Skeletal muscle satellite cell (primary cell): ENCODE measurements at regions not wholly inside any gene's neighbourhood (a gene's known extent, or its start where the extent isn't known, plus 50 kb on each side); places are given as distances from the start of the nearest gene placed in this dataset.
A peak's percentile ranks its signal among the peaks of the same experiment; 100 is the strongest.

ENCODE experiments used
- H3K27me3 ChIP-seq: 2 replicates; pipeline ENCODE4 v1.7.0; 2013; ENCODE audit warnings: low read length; ENCODE audit not compliant: control insufficient read depth, insufficient read depth
- H3K36me3 ChIP-seq: 2 replicates; pipeline ENCODE4 v1.7.0; 2013; ENCODE audit warnings: mild to moderate bottlenecking, control low read depth, low read length; ENCODE audit not compliant: insufficient read depth
- H3K4me1 ChIP-seq: 2 replicates; pipeline ENCODE4 v1.7.0; 2013; ENCODE audit warnings: low read length; ENCODE audit not compliant: control insufficient read depth, insufficient read depth
- H3K4me2 ChIP-seq: 2 replicates; pipeline ENCODE4 v1.7.0; 2013; ENCODE audit warnings: mild to moderate bottlenecking, low read length
- H3K4me3 ChIP-seq: 2 replicates; pipeline ENCODE4 v1.7.0; 2013; ENCODE audit warnings: low read length
- H3K9ac ChIP-seq: 2 replicates; pipeline ENCODE4 v1.7.0; 2013; ENCODE audit warnings: mild to moderate bottlenecking, low read depth, low read length, moderate library complexity
- H3K9me3 ChIP-seq: replicated peaks from 2 replicates; pipeline ENCODE4 v1.7.0; 2013; ENCODE audit warnings: mild to moderate bottlenecking, control low read depth, low read length

GRCh38 chr6:54010340-54011276 lies 100.6 kb upstream of the MLIP start:
- H3K4me1 ChIP-seq = peaks cover 17% of the 10 kb centered on the region
- H3K4me3 ChIP-seq = peak overlapping the region; percentile 50
- H3K9me3 ChIP-seq = no peaks in the 10 kb centered on the region
- H3K4me2 ChIP-seq = peak overlapping the region; percentile 73
- H3K27me3 ChIP-seq = no peaks in the 10 kb centered on the region
- H3K9ac ChIP-seq = peak overlapping the region; percentile 60
- H3K36me3 ChIP-seq = no peaks in the 10 kb centered on the region

- peak overlapping the region; percentile 50 for H3K4me3 ChIP-seq
- H3K9me3 ChIP-seq = no peaks in the 10 kb centered on the region
- peak overlapping the region; percentile 73 for H3K4me2 ChIP-seq
- no peaks in the 10 kb centered on the region for H3K36me3 ChIP-seq
- H3K27me3 ChIP-seq = no peaks in the 10 kb centered on the region
- H3K4me1 ChIP-seq = peaks cover 17% of the 10 kb centered on the region
- peak overlapping the region; percentile 60 for H3K9ac ChIP-seq
These were observed 100.0 kb upstream of the MLIP start for GRCh38 chr6:54011277-54011648.

GRCh38 chr6:54013966-54014365 lies 97.3 kb upstream of the MLIP start:
- Histone ChIP-seq H3K9me3 (no peaks in the 10 kb centered on the region), H3K36me3 (no peaks in the 10 kb centered on the region), H3K4me3 (no peak overlapping the region), H3K4me1 (peaks cover 17% of the 10 kb centered on the region), H3K4me2 (no peak overlapping the region), H3K9ac (no peak overlapping the region), H3K27me3 (no peaks in the 10 kb centered on the region)

- H3K27me3 ChIP-seq = no peaks in the 10 kb centered on the region
- H3K9ac ChIP-seq = no peak overlapping the region
- no peaks in the 10 kb centered on the region for H3K36me3 ChIP-seq
- no peak overlapping the region for H3K4me3 ChIP-seq
- H3K9me3 ChIP-seq = no peaks in the 10 kb centered on the region
- peaks cover 17% of the 10 kb centered on the region for H3K4me1 ChIP-seq
- H3K4me2 ChIP-seq = no peak overlapping the region
These were observed 96.8 kb upstream of the MLIP start for GRCh38 chr6:54014440-54014839.

GRCh38 chr6:54017877-54018276 lies 93.4 kb upstream of the MLIP start:
- Histone ChIP-seq H3K4me3 (no peak overlapping the region), H3K4me2 (no peak overlapping the region), H3K9ac (no peak overlapping the region), H3K4me1 (no peaks in the 10 kb centered on the region), H3K36me3 (no peaks in the 10 kb centered on the region), H3K9me3 (no peaks in the 10 kb centered on the region), H3K27me3 (no peaks in the 10 kb centered on the region)

GRCh38 chr6:54018722-54019121 lies 92.5 kb upstream of the MLIP start:
- Histone ChIP-seq H3K9me3 (no peaks in the 10 kb centered on the region), H3K36me3 (no peaks in the 10 kb centered on the region), H3K27me3 (no peaks in the 10 kb centered on the region), H3K9ac (no peak overlapping the region), H3K4me3 (no peak overlapping the region), H3K4me2 (no peak overlapping the region), H3K4me1 (no peaks in the 10 kb centered on the region)

- H3K9ac ChIP-seq = no peak overlapping the region
- no peaks in the 10 kb centered on the region for H3K9me3 ChIP-seq
- no peak overlapping the region for H3K4me2 ChIP-seq
- no peaks in the 10 kb centered on the region for H3K36me3 ChIP-seq
- no peaks in the 10 kb centered on the region for H3K27me3 ChIP-seq
- H3K4me3 ChIP-seq = no peak overlapping the region
- H3K4me1 ChIP-seq = no peaks in the 10 kb centered on the region
These were observed 91.4 kb upstream of the MLIP start for GRCh38 chr6:54019860-54020259.

- no peaks in the 10 kb centered on the region for H3K9me3 ChIP-seq
- no peak overlapping the region for H3K4me3 ChIP-seq
- no peaks in the 10 kb centered on the region for H3K4me1 ChIP-seq
- H3K4me2 ChIP-seq = no peak overlapping the region
- H3K9ac ChIP-seq = no peak overlapping the region
- H3K36me3 ChIP-seq = no peaks in the 10 kb centered on the region
- no peaks in the 10 kb centered on the region for H3K27me3 ChIP-seq
These were observed 90.9 kb upstream of the MLIP start for GRCh38 chr6:54020334-54020733.

GRCh38 chr6:54026652-54027400 lies 84.4 kb upstream of the MLIP start:
- no peaks in the 10 kb centered on the region for H3K27me3 ChIP-seq
- H3K36me3 ChIP-seq = no peaks in the 10 kb centered on the region
- no peaks in the 10 kb centered on the region for H3K4me1 ChIP-seq
- H3K4me3 ChIP-seq = no peak overlapping the region
- H3K4me2 ChIP-seq = no peak overlapping the region
- H3K9ac ChIP-seq = no peak overlapping the region
- H3K9me3 ChIP-seq = no peaks in the 10 kb centered on the region

GRCh38 chr6:54028170-54028569 lies 83.1 kb upstream of the MLIP start:
- Histone ChIP-seq H3K4me1 (no peaks in the 10 kb centered on the region), H3K4me3 (no peak overlapping the region), H3K4me2 (no peak overlapping the region), H3K9me3 (no peaks in the 10 kb centered on the region), H3K9ac (no peak overlapping the region), H3K27me3 (no peaks in the 10 kb centered on the region), H3K36me3 (no peaks in the 10 kb centered on the region)

GRCh38 chr6:54029187-54029586 lies 82.1 kb upstream of the MLIP start:
- no peaks in the 10 kb centered on the region for H3K9me3 ChIP-seq
- no peaks in the 10 kb centered on the region for H3K27me3 ChIP-seq
- H3K9ac ChIP-seq = no peak overlapping the region
- no peaks in the 10 kb centered on the region for H3K36me3 ChIP-seq
- no peaks in the 10 kb centered on the region for H3K4me1 ChIP-seq
- H3K4me3 ChIP-seq = no peak overlapping the region
- no peak overlapping the region for H3K4me2 ChIP-seq
